Activated T-helper 1 cell treated with anti-CD3 and anti-CD28 coated beads, Interleukin-12 subunit alpha, Interleukin-12 subunit beta, Interleukin-2, Interleukin-4 antibody, amounts not matched to agents 30 ng/mL and 10 ng/mL and 1 ng/mL, durations not matched to agents 14 hours and 24 hours and 36 hours (primary cell): ENCODE measurements at regions not wholly inside any gene's neighbourhood (a gene's known extent, or its start where the extent isn't known, plus 50 kb on each side); places are given as distances from the start of the nearest gene placed in this dataset.

Experiments used
- DNase-seq: peaks from one replicate; pipeline ENCODE4 v3.0.0; 2021; ENCODE audit warnings: low spot score
- H3K27ac Mint-ChIP-seq: one replicate; pipeline ENCODE4 v1.8.0; 2021; ENCODE audit warnings: mild to moderate bottlenecking, mixed read lengths
- H3K27me3 Mint-ChIP-seq: one replicate; pipeline ENCODE4 v1.8.0; 2022; ENCODE audit warnings: mild to moderate bottlenecking, moderate library complexity, mixed read lengths; ENCODE audit not compliant: insufficient read depth
- H3K36me3 Mint-ChIP-seq: one replicate; pipeline ENCODE4 v1.8.0; 2021; ENCODE audit warnings: low read depth, mixed read lengths
- H3K4me1 Mint-ChIP-seq: one replicate; pipeline ENCODE4 v1.8.0; 2021; ENCODE audit warnings: low read depth, mixed read lengths
- H3K4me3 Mint-ChIP-seq: one replicate; pipeline ENCODE4 v1.8.0; 2021; ENCODE audit warnings: mild to moderate bottlenecking, moderate library complexity, mixed read lengths
- H3K9me3 Mint-ChIP-seq: one replicate; pipeline ENCODE4 v1.8.0; 2021; ENCODE audit warnings: mixed read lengths
- intact Hi-C: fragments of 100-400 bp; cut with micrococcal nuclease; formaldehyde crosslinking; loops from one replicate; pipeline ENCODE4 v1.15.1; 2024

DNA sequence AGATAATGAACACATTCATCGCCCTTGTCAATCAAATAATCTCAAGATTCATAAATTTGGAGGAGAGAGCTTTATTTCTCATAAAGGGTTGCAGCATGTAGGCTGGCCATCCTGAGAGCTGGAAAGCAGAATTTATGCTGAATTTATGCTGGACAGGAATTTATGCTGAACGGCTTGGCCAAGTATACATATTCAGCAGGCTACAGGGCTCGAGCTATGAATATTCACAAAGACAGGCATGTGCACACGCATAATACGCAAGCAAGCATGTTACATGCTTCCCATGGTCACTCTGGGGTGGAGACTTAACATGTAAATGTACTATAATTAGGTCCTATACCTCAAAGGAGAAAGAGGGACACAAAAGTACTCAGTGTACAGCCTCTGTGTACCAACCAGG lies 618.8 kb downstream of the METTL4 start:
- no peak for DNase-seq
- H3K9me3 Mint-ChIP-seq: no peaks in the 10 kb centered on the region
- H3K27me3 Mint-ChIP-seq: no peaks in the 10 kb centered on the region
- H3K36me3 Mint-ChIP-seq: no peaks in the 10 kb centered on the region
- H3K27ac Mint-ChIP-seq: no peak overlapping the region
- H3K4me1 Mint-ChIP-seq: no peaks in the 10 kb centered on the region
- no peak overlapping the region for H3K4me3 Mint-ChIP-seq
- intact Hi-C loops: no loop called here

- Mint-ChIP-seq H3K27ac (no peak overlapping the region), H3K4me1 (no peaks in the 10 kb centered on the region), H3K36me3 (no peaks in the 10 kb centered on the region), H3K9me3 (no peaks in the 10 kb centered on the region), H3K27me3 (no peaks in the 10 kb centered on the region), H3K4me3 (no peak overlapping the region)
- no peak for DNase-seq
- intact Hi-C loops: no loop called here
These were observed 616.6 kb downstream of the METTL4 start for GRCh38 chr18:1954583-1955312.

GRCh38 chr18:1958798-1959197 lies 612.5 kb downstream of the METTL4 start:
- H3K27me3 Mint-ChIP-seq: no peaks in the 10 kb centered on the region
- H3K9me3 Mint-ChIP-seq: no peaks in the 10 kb centered on the region
- H3K4me3 Mint-ChIP-seq: no peak overlapping the region
- DNase-seq: no peak
- no peak overlapping the region for H3K27ac Mint-ChIP-seq
- H3K4me1 Mint-ChIP-seq: no peaks in the 10 kb centered on the region
- no peaks in the 10 kb centered on the region for H3K36me3 Mint-ChIP-seq
- intact Hi-C loops: no loop called here

- Mint-ChIP-seq H3K27ac (no peak overlapping the region), H3K27me3 (no peaks in the 10 kb centered on the region), H3K4me3 (no peak overlapping the region), H3K9me3 (no peaks in the 10 kb centered on the region), H3K36me3 (no peaks in the 10 kb centered on the region), H3K4me1 (no peaks in the 10 kb centered on the region)
- DNase-seq: no peak
- intact Hi-C loops: no loop called here
These were observed 606.3 kb downstream of the METTL4 start for GRCh38 chr18:1965016-1965415.

DNA sequence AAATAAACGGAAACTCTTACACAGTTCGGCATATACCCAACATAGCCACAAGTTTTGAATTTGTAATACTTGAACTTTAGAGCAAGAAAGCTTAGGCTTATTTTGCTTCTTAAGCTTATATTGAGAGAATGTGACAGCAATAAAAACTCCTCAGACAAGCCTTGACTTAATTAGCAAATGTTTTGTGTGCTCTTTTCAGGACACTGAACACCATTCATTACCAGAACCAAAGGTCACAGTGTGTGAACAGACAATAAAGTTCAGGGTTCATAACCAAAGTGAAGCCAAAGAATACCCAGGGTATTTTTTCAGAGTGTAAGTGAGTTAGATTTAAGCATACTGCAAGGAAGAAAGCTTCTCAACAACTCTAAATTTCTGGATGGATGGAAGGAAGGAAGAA lies 605.8 kb downstream of the METTL4 start:
- intact Hi-C loops: no loop called here
- H3K4me1 Mint-ChIP-seq: no peaks in the 10 kb centered on the region
- H3K9me3 Mint-ChIP-seq: no peaks in the 10 kb centered on the region
- H3K4me3 Mint-ChIP-seq: no peak overlapping the region
- no peaks in the 10 kb centered on the region for H3K36me3 Mint-ChIP-seq
- DNase-seq: no peak
- H3K27me3 Mint-ChIP-seq: no peaks in the 10 kb centered on the region
- H3K27ac Mint-ChIP-seq: no peak overlapping the region

GRCh38 chr18:1968801-1969498 lies 602.4 kb downstream of the METTL4 start:
- no peaks in the 10 kb centered on the region for H3K4me1 Mint-ChIP-seq
- H3K27ac Mint-ChIP-seq: no peak overlapping the region
- H3K36me3 Mint-ChIP-seq: no peaks in the 10 kb centered on the region
- intact Hi-C loops: no loop called here
- H3K27me3 Mint-ChIP-seq: no peaks in the 10 kb centered on the region
- DNase-seq: no peak
- H3K9me3 Mint-ChIP-seq: no peaks in the 10 kb centered on the region
- no peak overlapping the region for H3K4me3 Mint-ChIP-seq

DNA sequence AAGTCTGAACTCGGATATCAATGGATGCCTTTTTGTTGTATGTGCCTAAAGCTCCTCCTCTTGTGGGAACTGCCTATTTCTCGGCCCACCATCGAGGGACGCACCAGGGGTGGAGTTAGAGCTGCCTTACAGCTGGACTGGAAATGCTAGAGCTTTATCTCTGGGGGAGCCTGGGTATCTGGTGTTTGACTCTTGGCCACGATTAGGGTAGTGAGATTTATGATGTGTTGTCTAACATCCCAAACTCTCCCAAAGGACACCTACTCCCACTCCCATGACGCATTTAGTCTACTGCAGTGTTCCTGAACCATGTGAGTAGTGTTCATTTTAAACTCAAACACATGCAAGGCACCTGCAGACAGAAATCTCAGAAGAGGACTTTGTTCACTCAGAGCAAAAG lies 594.8 kb downstream of the METTL4 start:
- no peaks in the 10 kb centered on the region for H3K27me3 Mint-ChIP-seq
- H3K4me3 Mint-ChIP-seq: no peak overlapping the region
- DNase-seq: no peak
- intact Hi-C loops: no loop called here
- no peak overlapping the region for H3K27ac Mint-ChIP-seq
- no peaks in the 10 kb centered on the region for H3K4me1 Mint-ChIP-seq
- no peaks in the 10 kb centered on the region for H3K9me3 Mint-ChIP-seq
- H3K36me3 Mint-ChIP-seq: no peaks in the 10 kb centered on the region

- intact Hi-C loops: no loop called here
- H3K27ac Mint-ChIP-seq: no peak overlapping the region
- H3K4me1 Mint-ChIP-seq: no peaks in the 10 kb centered on the region
- H3K9me3 Mint-ChIP-seq: no peaks in the 10 kb centered on the region
- DNase-seq: no peak
- no peaks in the 10 kb centered on the region for H3K36me3 Mint-ChIP-seq
- no peak overlapping the region for H3K4me3 Mint-ChIP-seq
- H3K27me3 Mint-ChIP-seq: no peaks in the 10 kb centered on the region
These were observed 589.2 kb downstream of the METTL4 start for GRCh38 chr18:1982056-1982455.

DNA sequence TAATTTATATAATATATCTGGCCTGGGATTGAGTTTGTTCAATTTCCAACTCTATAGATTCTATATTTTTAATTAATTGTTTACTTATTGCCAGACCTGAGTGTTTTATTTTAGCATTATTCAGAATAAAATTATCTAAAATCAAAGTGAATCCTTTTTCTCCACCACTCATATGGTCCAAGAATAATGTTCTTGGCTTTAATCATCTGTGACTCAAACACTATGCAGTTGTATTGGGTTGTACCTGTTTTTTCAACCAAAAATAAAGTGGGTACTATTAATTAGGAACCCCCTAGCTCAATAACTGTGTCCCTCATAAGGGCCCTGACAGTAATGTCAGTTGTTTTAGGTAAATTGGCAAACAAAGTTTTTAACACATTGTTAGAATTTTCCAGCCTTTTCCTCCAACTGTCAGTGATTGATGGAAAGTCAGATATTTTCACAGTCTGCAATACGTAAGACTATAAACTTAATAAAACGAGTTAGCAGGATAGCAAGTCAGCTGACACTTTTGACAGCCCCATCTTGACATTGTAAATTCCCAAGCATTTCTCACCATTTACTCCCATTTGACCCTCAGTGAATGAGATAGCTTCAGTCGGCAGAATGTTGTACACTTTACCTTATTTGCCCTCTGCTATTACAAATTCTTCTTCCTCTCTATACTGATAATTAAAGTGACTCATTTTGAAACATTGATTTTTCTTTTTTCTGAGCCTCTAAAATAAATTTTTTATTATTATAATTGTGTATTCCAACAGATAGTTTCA lies 587.4 kb downstream of the METTL4 start:
- Mint-ChIP-seq H3K27me3 (no peaks in the 10 kb centered on the region), H3K36me3 (no peaks in the 10 kb centered on the region), H3K4me3 (no peak overlapping the region), H3K4me1 (no peaks in the 10 kb centered on the region), H3K27ac (no peak overlapping the region), H3K9me3 (no peaks in the 10 kb centered on the region)
- no peak for DNase-seq
- intact Hi-C loops: no loop called here

DNA sequence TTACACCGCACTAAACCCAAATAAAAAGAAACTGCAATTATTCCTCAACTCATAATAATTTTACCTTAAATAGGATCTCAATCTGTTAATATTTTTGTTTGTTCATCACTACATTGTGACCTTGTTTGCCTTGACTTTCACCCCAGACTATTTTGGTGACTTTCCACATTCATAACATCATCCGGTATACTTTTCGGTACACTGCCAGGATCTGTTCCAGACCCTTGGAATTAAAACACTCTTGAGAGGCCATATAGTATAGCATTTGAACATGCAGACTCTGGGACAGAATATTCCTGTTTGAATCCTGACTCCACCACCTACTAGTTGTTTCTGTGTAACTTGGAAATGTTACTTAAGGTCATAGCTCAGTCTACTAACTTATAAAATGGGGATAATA lies 577.4 kb downstream of the METTL4 start:
- DNase-seq: no peak
- Mint-ChIP-seq H3K27me3 (no peaks in the 10 kb centered on the region), H3K4me1 (no peaks in the 10 kb centered on the region), H3K9me3 (no peaks in the 10 kb centered on the region), H3K4me3 (no peak overlapping the region), H3K36me3 (no peaks in the 10 kb centered on the region), H3K27ac (no peak overlapping the region)
- intact Hi-C loops: no loop called here

GRCh38 chr18:1994471-1994870 lies 576.8 kb downstream of the METTL4 start:
- no peak for DNase-seq
- Mint-ChIP-seq H3K9me3 (no peaks in the 10 kb centered on the region), H3K4me3 (no peak overlapping the region), H3K36me3 (no peaks in the 10 kb centered on the region), H3K27ac (no peak overlapping the region), H3K27me3 (no peaks in the 10 kb centered on the region), H3K4me1 (no peaks in the 10 kb centered on the region)
- intact Hi-C loops: no loop called here

- Mint-ChIP-seq H3K4me1 (no peaks in the 10 kb centered on the region), H3K4me3 (no peak overlapping the region), H3K36me3 (no peaks in the 10 kb centered on the region), H3K9me3 (no peaks in the 10 kb centered on the region), H3K27ac (no peak overlapping the region), H3K27me3 (no peaks in the 10 kb centered on the region)
- no peak for DNase-seq
- intact Hi-C loops: no loop called here
These were observed 576.2 kb downstream of the METTL4 start for GRCh38 chr18:1995041-1995612.

- no peaks in the 10 kb centered on the region for H3K27me3 Mint-ChIP-seq
- no peak for DNase-seq
- no peaks in the 10 kb centered on the region for H3K9me3 Mint-ChIP-seq
- intact Hi-C loops: no loop called here
- no peak overlapping the region for H3K4me3 Mint-ChIP-seq
- H3K36me3 Mint-ChIP-seq: no peaks in the 10 kb centered on the region
- no peak overlapping the region for H3K27ac Mint-ChIP-seq
- H3K4me1 Mint-ChIP-seq: no peaks in the 10 kb centered on the region
These were observed 573.2 kb downstream of the METTL4 start for GRCh38 chr18:1998121-1998520.
